IMR-90 (cell line): ENCODE measurements at regions not wholly inside any gene's neighbourhood (a gene's known extent, or its start where the extent isn't known, plus 50 kb on each side); places are given as distances from the start of the nearest gene placed in this dataset.

Experiments
- ATAC-seq: fragments of 200-7000 bp; cut with Tn5 transposase; 2 replicates; pipeline ENCODE4 v1.9.1; 2020; ENCODE audit warnings: low read depth, mild to moderate bottlenecking, moderate library complexity
- BruUV-seq: library from RNA; stranded (reverse); fragments of 400-500 nt; replicated peaks from 2 replicates; lab custom pipeline; 2021; lab: Mats Ljungman, UMichigan
- CTCF ChIA-PET: fragments of 300-600 bp; formaldehyde crosslinking; extraction: SDS; loops from one replicate; lab custom pipeline; 2021; ENCODE audit warnings: antibody characterized with exemption; lab: Yijun Ruan, JAX
- POLR2A ChIA-PET: fragments of 300-600 bp; sonication (Branson Sonifier 250); formaldehyde crosslinking; loops from one replicate; lab custom pipeline; 2022; ENCODE audit warnings: antibody characterized with exemption; ENCODE audit not compliant: unreplicated experiment; lab: Charles Lee
- DNase-seq: peaks from one replicate; pipeline ENCODE4 v3.0.0; 2013
- H2AFZ ChIP-seq: replicated peaks from 2 replicates; pipeline ENCODE3; 2013; ENCODE audit warnings: low read length, mild to moderate bottlenecking; ENCODE audit not compliant: poor library complexity
- H2AK5ac ChIP-seq: 2 replicates; pipeline ENCODE4 v1.6.1; 2013; ENCODE audit warnings: low read depth, low read length, inconsistent platforms
- H2AK9ac ChIP-seq: replicated peaks from 2 replicates; pipeline ENCODE3; 2013; ENCODE audit warnings: mild to moderate bottlenecking, low read depth, low read length, moderate library complexity; ENCODE audit not compliant: poor library complexity
- H2BK120ac ChIP-seq: 2 replicates; pipeline ENCODE4 v1.6.1; 2013; ENCODE audit warnings: low read depth, low read length, inconsistent platforms
- H2BK15ac ChIP-seq: 3 replicates; pipeline ENCODE4 v1.6.1; 2013; ENCODE audit warnings: low read depth, low read length, inconsistent platforms
- H2BK20ac ChIP-seq: 2 replicates; pipeline ENCODE4 v1.6.1; 2013; ENCODE audit warnings: low read depth, mild to moderate bottlenecking, inconsistent platforms, low read length, moderate library complexity
- H2BK5ac ChIP-seq: 2 replicates; pipeline ENCODE4 v1.6.1; 2013; ENCODE audit warnings: mild to moderate bottlenecking, low read depth, low read length, inconsistent platforms; ENCODE audit not compliant: poor library complexity, severe bottlenecking
- H3K14ac ChIP-seq: replicated peaks from 2 replicates; pipeline ENCODE4 v1.6.1; 2013; ENCODE audit warnings: low read depth, low read length, inconsistent platforms
- H3K18ac ChIP-seq: 2 replicates; pipeline ENCODE4 v1.6.1; 2013; ENCODE audit warnings: low read depth, low read length, control low read depth
- H3K23ac ChIP-seq: 2 replicates; pipeline ENCODE4 v1.6.1; 2013; ENCODE audit warnings: low read depth, low read length, inconsistent platforms
- H3K27ac ChIP-seq: 2 replicates; pipeline ENCODE4 v1.5.1; 2013; ENCODE audit warnings: mild to moderate bottlenecking, control low read depth, low read length; ENCODE audit not compliant: insufficient read depth
- H3K27me3 ChIP-seq: 2 replicates; pipeline ENCODE4 v1.6.1; 2013; ENCODE audit warnings: low read length; ENCODE audit not compliant: control insufficient read depth, insufficient read depth
- H3K36me3 ChIP-seq: 2 replicates; pipeline ENCODE4 v1.6.1; 2013; ENCODE audit warnings: low read length, mixed read lengths; ENCODE audit not compliant: control insufficient read depth, insufficient read depth
- H3K4ac ChIP-seq: 2 replicates; pipeline ENCODE4 v1.6.1; 2013; ENCODE audit warnings: low read depth, low read length, inconsistent platforms
- H3K4me1 ChIP-seq: 2 replicates; pipeline ENCODE4 v1.6.1; 2013; ENCODE audit warnings: low read length, mixed read lengths; ENCODE audit not compliant: control insufficient read depth, insufficient read depth
- H3K4me2 ChIP-seq: 2 replicates; pipeline ENCODE4 v1.6.1; 2013; ENCODE audit warnings: low read depth, mild to moderate bottlenecking, control low read depth, low read length, moderate library complexity
- H3K4me3 ChIP-seq: 2 replicates; pipeline ENCODE4 v1.5.1; 2013; ENCODE audit warnings: low read depth, mild to moderate bottlenecking, control low read depth, low read length, moderate library complexity; ENCODE audit not compliant: insufficient read depth
- H3K56ac ChIP-seq: 2 replicates; pipeline ENCODE4 v1.6.1; 2013; ENCODE audit warnings: low read length, inconsistent platforms; ENCODE audit not compliant: insufficient read depth; ENCODE audit errors: extremely low read depth
- H3K79me1 ChIP-seq, 2 experiments: 2 replicates each; pipeline ENCODE4 v1.6.1; 2013; ENCODE audit warnings: low read length in 2 of 2, inconsistent platforms in 1 of 2, low read depth in 1 of 2
- H3K9ac ChIP-seq: 2 replicates; pipeline ENCODE4 v1.6.1; 2013; ENCODE audit warnings: low read depth, low read length, control low read depth
- H3K9me1 ChIP-seq: 2 replicates; pipeline ENCODE4 v1.6.1; 2013; ENCODE audit warnings: low read length, inconsistent platforms; ENCODE audit not compliant: insufficient read depth
- H3K9me3 ChIP-seq: 2 replicates; pipeline ENCODE4 v1.6.1; 2013; ENCODE audit warnings: low read length; ENCODE audit not compliant: control insufficient read depth, insufficient read depth
- H4K20me1 ChIP-seq: 2 replicates; pipeline ENCODE4 v1.6.1; 2013; ENCODE audit warnings: low read length, inconsistent platforms; ENCODE audit not compliant: insufficient read depth
- H4K5ac ChIP-seq: 2 replicates; pipeline ENCODE4 v1.6.1; 2013; ENCODE audit warnings: mild to moderate bottlenecking, low read depth, low read length, control low read depth
- H4K8ac ChIP-seq, 2 experiments: 2 replicates each; pipeline ENCODE4 v1.6.1; 2013; ENCODE audit warnings: low read depth in 2 of 2, low read length in 2 of 2, control low read depth in 1 of 2, inconsistent platforms in 1 of 2
- H4K91ac ChIP-seq: 2 replicates; pipeline ENCODE4 v1.6.1; 2013; ENCODE audit warnings: low read depth, low read length, inconsistent platforms; ENCODE audit not compliant: insufficient read depth
- CHD1 ChIP-seq: IDR thresholded peaks from 2 replicates; pipeline ENCODE4 v1.6.1; 2012; ENCODE audit warnings: low read depth, low read length, improper control_type of control experiment
- ELK1 ChIP-seq: fragments of 150-350 bp; IDR thresholded peaks from 2 replicates; pipeline ENCODE4 v1.6.1; 2016; ENCODE audit warnings: low read depth, mild to moderate bottlenecking, low read length, moderate library complexity, borderline replicate concordance
- MXI1 ChIP-seq: IDR thresholded peaks from 2 replicates; pipeline ENCODE4 v1.6.1; 2012; ENCODE audit warnings: low read depth, mild to moderate bottlenecking, low read length, moderate library complexity, borderline replicate concordance
- RCOR1 ChIP-seq: IDR thresholded peaks from 2 replicates; pipeline ENCODE4 v1.6.1; 2012; ENCODE audit warnings: mild to moderate bottlenecking, low read length, improper control_type of control experiment; ENCODE audit not compliant: insufficient replicate concordance
- WGBS, 2 experiments: methylation state at CpG; one replicate each; pipeline versions ENCODE4 v1.1.5 to v1.1.7; 2013; ENCODE audit warnings: missing lambda C conversion rate in 2 of 2; ENCODE audit not compliant: insufficient read length in 1 of 2; ENCODE audit errors: extremely low coverage in 2 of 2; 5-methylcytosine and 5-hydroxymethylcytosine counted together
- dilution Hi-C: fragments of 300-500 bp; cut with HindIII; formaldehyde crosslinking; loops from one replicate; pipeline ENCODE4 v1.14.3; 2018; ENCODE audit warnings: low sequenced_read_pairs; ENCODE audit not compliant: unreplicated experiment
- in situ Hi-C: fragments of 300-500 bp; cut with MboI; formaldehyde crosslinking; loops from 3 replicates; pipeline ENCODE4 v1.14.3; 2019; ENCODE audit warnings: low sequenced_read_pairs, inconsistent platforms, mixed read lengths
- intact Hi-C: fragments of 100-400 bp; cut with micrococcal nuclease; formaldehyde crosslinking; loops from 2 replicates; pipeline ENCODE4 v1.10.0; 2022

GRCh38 chr19:28281676-28282075 is 931.3 kb downstream of the UQCRFS1 start:
- Histone ChIP-seq H3K9me3 (peaks cover 9% of the 10 kb centered on the region), H4K8ac (no peak overlapping the region), H4K5ac (no peak overlapping the region), H2BK5ac (no peak overlapping the region), H3K14ac (no peak overlapping the region), H3K4me1 (no peaks in the 10 kb centered on the region), H3K4ac (no peak overlapping the region), H2AFZ (no peak overlapping the region), H3K4me3 (no peak overlapping the region), H2BK15ac (no peak overlapping the region), H3K9me1 (no peaks in the 10 kb centered on the region), H3K79me1 (no peaks in the 10 kb centered on the region), H3K9ac (no peak overlapping the region), H2BK20ac (no peak overlapping the region), H3K18ac (no peak overlapping the region), H2AK5ac (no peak overlapping the region), H3K36me3 (no peaks in the 10 kb centered on the region), H2AK9ac (no peak overlapping the region), H3K4me2 (no peak overlapping the region), H4K20me1 (no peaks in the 10 kb centered on the region), H3K27ac (no peak overlapping the region), H3K23ac (no peak overlapping the region), H2BK120ac (no peak overlapping the region), H4K91ac (no peak overlapping the region), H3K27me3 (no peaks in the 10 kb centered on the region), H3K56ac (no peak overlapping the region)
- TF ChIP-seq CHD1 = no peak
- no peak for TF ChIP-seq RCOR1
- TF ChIP-seq ELK1 = no peak
- TF ChIP-seq MXI1 = no peak
- ATAC-seq (no peak), DNase-seq (no peak)
- in situ Hi-C loops (no loop called here), dilution Hi-C loops (no loop called here), intact Hi-C loops (no loop called here)
- CTCF ChIA-PET = no interaction called here
- POLR2A ChIA-PET = no interaction called here
- WGBS, 2 experiments = no CpG with 5 or more reads among the region's 1 CpG
- no TSS peak for BruUV-seq
